ENCODE measurements at regions not wholly inside any gene's neighbourhood (a gene's known extent, or its start where the extent isn't known, plus 50 kb on each side); places are given as distances from the start of the nearest gene placed in this dataset.
A peak's percentile ranks its signal among the peaks of the same experiment; 100 is the strongest.

GRCh38 chr12:97989366-97989940 is 525.9 kb upstream of the TMPO start:
- DNase-seq, result no peak

GRCh38 chr12:97994746-97995484 is 520.5 kb upstream of the TMPO start:
- DNase-seq, result no peak

DNA sequence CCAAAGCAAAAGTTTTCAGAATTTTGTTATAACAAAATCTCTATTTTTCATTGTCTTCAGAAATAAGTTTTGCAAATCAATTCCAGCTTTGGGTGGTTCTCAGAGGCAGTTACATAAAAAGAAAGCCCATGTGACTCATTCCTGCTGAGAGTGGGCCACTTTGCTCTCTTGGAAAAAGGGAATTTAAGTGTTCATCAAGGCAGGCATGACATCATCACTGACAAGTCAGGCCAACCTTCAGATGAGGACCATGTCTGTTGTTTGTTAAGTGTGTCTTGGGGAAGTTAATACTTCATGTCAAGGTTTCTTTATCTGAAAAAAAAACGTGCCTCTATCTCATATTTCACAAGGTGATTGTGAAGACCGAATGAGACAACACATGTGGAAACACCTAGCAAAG is 519.8 kb upstream of the TMPO start:
- DNase-seq, result no peak

DNA sequence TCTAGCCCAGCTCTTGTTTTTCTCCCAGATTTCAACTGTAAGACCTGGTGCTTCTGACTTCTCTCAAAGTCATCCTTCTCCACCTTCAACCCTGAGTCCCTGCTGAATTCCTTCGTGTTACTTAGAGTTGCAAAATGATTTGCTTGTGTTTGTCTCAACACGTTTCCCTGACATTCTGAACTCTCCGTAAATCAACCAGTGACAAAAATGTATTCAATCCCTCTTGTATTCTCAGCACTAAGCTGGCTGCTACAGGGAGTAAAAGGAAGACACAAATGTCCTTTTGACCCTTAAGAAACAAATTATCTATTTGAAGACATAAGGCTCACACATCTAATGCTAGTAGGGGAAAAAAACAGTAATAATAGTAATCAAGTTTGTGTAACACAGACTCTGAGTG is 514.0 kb upstream of the TMPO start:
- DNase-seq, result no peak

- peak; percentile 64 for DNase-seq
These were observed 512.4 kb upstream of the TMPO start for GRCh38 chr12:98002887-98003493.

- no peak for DNase-seq
These were observed 507.4 kb upstream of the TMPO start for GRCh38 chr12:98007963-98008362.

- DNase-seq, result no peak
These were observed 501.8 kb upstream of the TMPO start for GRCh38 chr12:98013560-98013959.

- no peak for DNase-seq
These were observed 496.6 kb upstream of the TMPO start for GRCh38 chr12:98018836-98019235.

- no peak for DNase-seq
These were observed 495.0 kb upstream of the TMPO start for GRCh38 chr12:98020376-98020775.

- DNase-seq, result no peak
These were observed 492.4 kb upstream of the TMPO start for GRCh38 chr12:98022961-98023360.

GRCh38 chr12:98037401-98038140 is 477.8 kb upstream of the TMPO start:
- no peak for DNase-seq

DNA sequence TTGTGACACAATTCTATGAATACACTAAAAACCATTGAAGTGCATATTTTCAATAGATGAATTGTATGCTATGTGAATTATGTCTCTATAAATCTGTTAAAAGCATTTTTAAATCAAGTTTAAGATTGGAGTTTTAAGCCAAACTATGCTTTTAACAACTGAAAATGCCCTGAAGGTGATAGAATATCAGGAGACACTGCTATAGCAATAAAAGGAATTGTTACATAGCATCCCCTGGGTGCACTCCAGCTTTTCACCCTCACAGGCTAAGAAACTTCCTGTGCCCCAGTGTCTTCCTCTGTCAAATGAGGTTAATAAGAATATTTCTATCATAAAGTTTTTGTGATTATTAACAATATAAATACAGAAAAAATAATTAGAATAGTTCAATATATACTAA is 472.7 kb upstream of the TMPO start:
- DNase-seq, result no peak

DNA sequence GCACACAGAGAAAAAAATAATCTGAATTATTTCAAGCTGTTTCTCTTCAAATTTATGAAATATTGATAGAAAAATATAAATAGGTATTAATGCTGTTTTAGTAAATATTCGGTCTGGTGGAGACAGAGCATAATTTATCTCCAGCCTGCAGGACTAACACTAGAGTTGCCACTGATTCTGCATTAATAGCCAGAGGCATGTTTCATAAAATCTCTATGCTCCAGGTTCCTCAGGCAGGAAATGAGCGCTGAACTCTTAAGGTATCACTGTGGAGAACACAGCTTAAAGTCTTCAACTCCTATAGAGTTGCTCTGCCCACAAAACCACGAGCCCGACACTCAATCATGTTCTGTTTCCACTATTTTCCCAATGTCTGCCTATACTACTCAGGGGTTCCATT is 470.0 kb upstream of the TMPO start:
- no peak for DNase-seq

- no peak for DNase-seq
These were observed 467.1 kb upstream of the TMPO start for GRCh38 chr12:98048326-98048725.

DNA sequence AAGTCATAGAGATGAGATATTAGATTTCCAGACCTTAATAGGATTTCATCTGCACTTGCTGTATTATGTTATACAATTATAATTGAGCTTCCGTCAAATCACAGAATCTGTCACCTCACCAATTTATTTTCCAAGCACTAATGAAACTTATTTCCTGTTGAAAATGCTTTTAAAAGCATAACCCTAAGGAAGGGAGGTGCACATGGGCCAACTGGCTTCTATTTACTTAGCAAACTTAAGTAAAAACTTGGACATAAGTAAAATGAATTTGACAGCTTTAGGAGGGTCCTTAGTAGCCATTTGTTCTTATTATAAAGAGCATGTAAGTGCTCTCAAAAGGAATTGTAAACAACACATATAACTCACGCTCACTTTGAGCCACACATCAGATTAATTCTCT is 462.2 kb upstream of the TMPO start:
- no peak for DNase-seq

DNA sequence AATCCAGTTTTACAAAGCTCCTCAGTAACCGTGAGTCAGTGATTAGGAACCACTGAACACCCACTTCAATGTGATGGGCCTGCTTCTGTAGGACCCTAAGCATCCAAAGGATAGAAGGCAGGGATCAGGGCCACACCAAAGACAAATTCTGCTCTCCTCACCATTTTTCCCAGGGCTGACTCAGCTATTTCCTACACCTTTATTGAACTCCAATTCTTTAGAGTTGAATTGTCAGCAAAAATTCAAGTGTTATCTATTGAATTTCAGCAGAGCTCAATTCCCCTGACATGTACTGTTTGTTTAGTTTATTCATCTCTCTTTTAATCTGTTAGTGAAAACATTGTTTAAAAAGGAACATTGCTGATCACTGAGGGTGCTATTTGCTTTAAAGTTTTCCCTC is 457.7 kb upstream of the TMPO start:
- no peak for DNase-seq

DNA sequence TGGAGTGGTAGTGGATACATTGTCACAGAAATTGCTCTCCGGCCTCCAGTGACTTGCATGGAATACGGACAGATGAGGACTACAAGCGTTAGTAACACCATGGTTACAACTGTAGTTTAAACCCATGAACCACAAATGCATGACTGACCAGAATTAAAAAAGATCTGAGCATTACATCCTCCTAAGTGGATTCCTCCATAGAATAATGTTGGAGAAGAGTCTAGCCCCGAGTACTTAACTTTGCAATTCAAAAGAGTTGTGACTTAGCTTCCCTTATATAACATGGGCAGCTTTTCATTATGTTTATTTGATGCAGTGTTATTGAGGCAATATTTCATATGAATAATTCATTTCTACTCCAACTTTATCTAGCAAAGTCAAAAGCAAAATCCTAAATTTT is 457.2 kb upstream of the TMPO start:
- no peak for DNase-seq

- DNase-seq, result no peak
These were observed 456.6 kb upstream of the TMPO start for GRCh38 chr12:98058838-98059237.

GRCh38 chr12:98059659-98060343 is 455.6 kb upstream of the TMPO start:
- DNase-seq, result no peak

DNA sequence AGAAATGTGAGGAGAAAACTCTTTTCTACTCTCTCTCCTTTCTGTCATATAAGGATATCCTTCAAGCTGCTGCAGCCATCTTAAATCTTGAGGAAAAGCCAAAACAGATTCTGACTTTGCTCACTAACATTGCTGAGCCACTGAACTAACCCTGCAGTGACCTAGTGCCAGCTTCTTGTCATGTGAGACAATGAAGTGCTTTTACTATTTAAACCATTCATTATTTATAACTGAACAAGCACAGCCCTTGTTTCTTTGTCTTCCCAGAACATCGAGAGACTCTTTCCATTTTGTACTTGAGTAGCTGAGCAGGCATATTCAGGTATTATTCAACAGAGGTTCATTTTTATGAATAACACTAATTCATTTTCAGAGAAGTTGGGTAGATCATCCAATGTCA is 455.0 kb upstream of the TMPO start:
- DNase-seq, result no peak

GRCh38 chr12:98062464-98063245 is 452.7 kb upstream of the TMPO start:
- no peak for DNase-seq

DNA sequence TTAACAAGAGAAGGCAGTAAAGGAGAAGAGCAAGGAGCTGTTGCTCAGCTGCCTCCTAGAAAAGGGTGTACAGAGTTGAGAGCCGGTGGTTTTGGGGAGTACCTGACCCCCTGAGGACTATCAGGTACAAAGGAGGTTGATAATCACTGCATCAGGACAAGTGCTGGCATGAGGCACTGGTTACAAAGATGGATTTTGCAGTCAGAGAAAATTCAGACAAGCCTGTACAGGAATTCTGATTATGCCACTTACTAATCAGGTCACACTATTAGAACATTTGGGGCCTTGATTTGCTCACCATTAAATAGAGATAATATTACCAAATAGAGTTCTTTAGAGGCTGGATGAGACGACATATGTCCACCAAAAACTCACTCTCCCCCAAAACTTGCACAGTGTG is 450.9 kb upstream of the TMPO start:
- DNase-seq, result no peak

DNA sequence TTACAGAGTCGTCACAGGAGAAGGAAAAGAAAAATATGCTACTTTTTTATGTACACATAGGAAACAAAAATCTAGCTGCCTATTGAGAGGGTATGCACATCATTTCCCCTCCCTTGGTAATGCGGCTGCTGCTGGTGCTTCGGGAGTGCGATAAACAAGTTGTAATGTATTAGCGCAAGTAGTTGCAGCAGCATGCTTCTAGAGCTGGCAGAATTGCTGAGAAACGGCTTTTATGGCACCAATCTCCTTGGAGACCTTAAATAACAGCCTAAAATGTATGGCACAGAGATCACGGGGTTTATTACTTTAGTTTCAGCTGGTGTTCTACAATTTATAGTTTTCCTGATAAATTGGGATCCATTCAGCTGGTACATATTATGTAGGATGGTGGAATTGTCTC is 447.6 kb upstream of the TMPO start:
- DNase-seq, result no peak

Data from NCI-H1417 treated with DMSO at 0.1 percent for 48 hours (cell line).